Esophagus muscularis mucosa (tissue), 3 donors: ENCODE measurements at regions not wholly inside any gene's neighbourhood (a gene's known extent, or its start where the extent isn't known, plus 50 kb on each side); places are given as distances from the start of the nearest gene placed in this dataset.
"Not testable (repeated sequence)": the region's sequence is repeated elsewhere in the genome, so short reads cannot be mapped to it uniquely, and the experiment has no call there.

Experiments
- CTCF ChIP-seq, 3 experiments: fragments of 200-600 bp in 2 of 3; fragments of 450-650 bp in 1 of 3; sonication (generic) in 2 of 3; IDR thresholded peaks; one replicate each; pipeline ENCODE4 v1.5.1; 2017 to 2019; ENCODE audit warnings: antibody characterized with exemption in 3 of 3, mild to moderate bottlenecking in 2 of 3, moderate library complexity in 1 of 3
- POLR2A ChIP-seq: fragments of 450-650 bp; IDR thresholded peaks from one replicate; pipeline ENCODE4 v1.6.1; 2017; ENCODE audit warnings: antibody characterized with exemption, moderate library complexity, mild to moderate bottlenecking, low read depth
- POLR2AphosphoS5 ChIP-seq, 2 donors: sonication (generic); formaldehyde crosslinking; IDR thresholded peaks; one replicate each; pipeline ENCODE4 v1.6.1; 2017; ENCODE audit warnings: antibody characterized with exemption in 2 of 2

- not testable (repeated sequence) for TF ChIP-seq CTCF (IDR thresholded peaks at IDR 0.05); POLR2AphosphoS5 (IDR thresholded peaks at IDR 0.05); POLR2A
These were observed 78.3 kb upstream of the EED start for GRCh38 chr11:86166287-86166686.
